Lung (tissue), 11 donors: ENCODE measurements at regions not wholly inside any gene's neighbourhood (a gene's known extent, or its start where the extent isn't known, plus 50 kb on each side); places are given as distances from the start of the nearest gene placed in this dataset.

Experiments
- ATAC-seq: fragments of 200-7000 bp; cut with Tn5 transposase; one replicate; pipeline ENCODE4 v1.9.1; 2020; ENCODE audit warnings: moderate number of reproducible peaks; ENCODE audit not compliant: insufficient read depth, low FRiP score
- DNase-seq, 3 donors: peaks; one replicate each; pipeline ENCODE4 v3.0.0-alpha.2; 2013 to 2017
- H3K27ac ChIP-seq, 2 donors: one replicate each; pipeline ENCODE4 v1.5.1; 2013; ENCODE audit warnings: mild to moderate bottlenecking in 2 of 2, moderate library complexity in 2 of 2, control low read depth in 1 of 2, inconsistent platforms in 1 of 2, low read depth in 1 of 2, low read length in 1 of 2
- H3K27me3 ChIP-seq, 3 donors: one replicate each; pipeline ENCODE4 v1.5.1; 2013; ENCODE audit warnings: low read length in 2 of 3; ENCODE audit not compliant: control insufficient read depth in 3 of 3, insufficient read depth in 3 of 3
- H3K36me3 ChIP-seq, 4 donors: one replicate each; pipeline ENCODE4 v1.5.1; 2013; ENCODE audit warnings: low read length in 4 of 4, mild to moderate bottlenecking in 1 of 4, moderate library complexity in 1 of 4; ENCODE audit not compliant: control insufficient read depth in 4 of 4, insufficient read depth in 4 of 4
- H3K4me1 ChIP-seq, 5 donors: one replicate each; pipeline ENCODE4 v1.5.1; 2013; ENCODE audit warnings: low read length in 5 of 5, mild to moderate bottlenecking in 2 of 5, moderate library complexity in 1 of 5; ENCODE audit not compliant: control insufficient read depth in 5 of 5, insufficient read depth in 5 of 5
- H3K4me3 ChIP-seq: one replicate; pipeline ENCODE4 v1.5.1; 2013; ENCODE audit warnings: mild to moderate bottlenecking, control low read depth, moderate library complexity
- H3K9ac ChIP-seq, 2 donors: one replicate each; pipeline ENCODE4 v1.5.1; 2013; ENCODE audit warnings: low read length in 2 of 2, control low read depth in 1 of 2; ENCODE audit not compliant: insufficient read depth in 1 of 2
- H3K9me3 ChIP-seq, 4 donors: one replicate each; pipeline ENCODE4 v1.5.1; 2013; ENCODE audit warnings: low read length in 3 of 4, mild to moderate bottlenecking in 1 of 4, moderate library complexity in 1 of 4; ENCODE audit not compliant: control insufficient read depth in 4 of 4, insufficient read depth in 3 of 4
- WGBS, 2 donors: extraction: QIAGEN DNeasy Blood & Tissue Kit; methylation state at CpG; one replicate each; pipeline ENCODE4 v1.1.7; 2013; 5-methylcytosine and 5-hydroxymethylcytosine counted together
- TF ChIP-seq, protein P1 (sequence below): IDR thresholded peaks from 2 replicates; pipeline ENCODE4 v1.5.1; 2012; ENCODE audit warnings: mild to moderate bottlenecking; ENCODE audit errors: control extremely low read depth, extremely low read depth
- donor health status: control.
- donor health status: control.
- donor health status: Bipolar disorder and iron deficiency.
- donor health status: healthy.
- donor health status: DM: yes; HTN: yes; CAD: no.

DNA sequence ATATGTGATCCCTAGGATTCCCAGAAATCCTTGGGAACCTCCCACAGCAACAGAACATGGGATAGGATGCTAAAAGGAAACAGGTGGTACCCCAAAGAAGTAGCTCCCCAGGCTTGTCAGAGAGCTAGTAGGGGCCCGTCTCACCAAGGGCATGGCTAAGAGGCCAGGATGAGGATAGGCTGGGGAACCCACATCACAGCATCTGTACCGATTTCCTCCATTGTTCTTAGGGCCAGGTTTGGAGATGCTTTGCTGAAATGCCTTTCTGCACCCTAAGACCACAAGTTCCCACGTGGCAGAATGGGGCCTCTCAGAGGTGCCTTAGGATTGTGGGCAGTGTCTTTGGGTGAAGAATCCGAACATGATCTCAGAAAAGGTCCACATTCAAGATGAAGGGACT lies 169.5 kb downstream of the HS3ST3B1 start:
- ATAC-seq (no peak), DNase-seq (no peak)
- Histone ChIP-seq H3K4me3 (no peak overlapping the region), H3K4me1 (peaks cover 0 to under 1% (median 0%) of the 10 kb centered on the region in 5 donors), H3K9me3 (peaks cover 0 to 2% (median 0%) of the 10 kb centered on the region in 4 donors), H3K36me3 (no peaks in the 10 kb centered on the region), H3K27ac (no peak overlapping the region), H3K27me3 (no peaks in the 10 kb centered on the region), H3K9ac (no peak overlapping the region)
- TF ChIP-seq, protein P1, sequence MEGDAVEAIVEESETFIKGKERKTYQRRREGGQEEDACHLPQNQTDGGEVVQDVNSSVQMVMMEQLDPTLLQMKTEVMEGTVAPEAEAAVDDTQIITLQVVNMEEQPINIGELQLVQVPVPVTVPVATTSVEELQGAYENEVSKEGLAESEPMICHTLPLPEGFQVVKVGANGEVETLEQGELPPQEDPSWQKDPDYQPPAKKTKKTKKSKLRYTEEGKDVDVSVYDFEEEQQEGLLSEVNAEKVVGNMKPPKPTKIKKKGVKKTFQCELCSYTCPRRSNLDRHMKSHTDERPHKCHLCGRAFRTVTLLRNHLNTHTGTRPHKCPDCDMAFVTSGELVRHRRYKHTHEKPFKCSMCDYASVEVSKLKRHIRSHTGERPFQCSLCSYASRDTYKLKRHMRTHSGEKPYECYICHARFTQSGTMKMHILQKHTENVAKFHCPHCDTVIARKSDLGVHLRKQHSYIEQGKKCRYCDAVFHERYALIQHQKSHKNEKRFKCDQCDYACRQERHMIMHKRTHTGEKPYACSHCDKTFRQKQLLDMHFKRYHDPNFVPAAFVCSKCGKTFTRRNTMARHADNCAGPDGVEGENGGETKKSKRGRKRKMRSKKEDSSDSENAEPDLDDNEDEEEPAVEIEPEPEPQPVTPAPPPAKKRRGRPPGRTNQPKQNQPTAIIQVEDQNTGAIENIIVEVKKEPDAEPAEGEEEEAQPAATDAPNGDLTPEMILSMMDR, result no peak
- 82 to 86% methylated on average over 4 of the region's 4 CpGs for WGBS, 2 donors

DNA sequence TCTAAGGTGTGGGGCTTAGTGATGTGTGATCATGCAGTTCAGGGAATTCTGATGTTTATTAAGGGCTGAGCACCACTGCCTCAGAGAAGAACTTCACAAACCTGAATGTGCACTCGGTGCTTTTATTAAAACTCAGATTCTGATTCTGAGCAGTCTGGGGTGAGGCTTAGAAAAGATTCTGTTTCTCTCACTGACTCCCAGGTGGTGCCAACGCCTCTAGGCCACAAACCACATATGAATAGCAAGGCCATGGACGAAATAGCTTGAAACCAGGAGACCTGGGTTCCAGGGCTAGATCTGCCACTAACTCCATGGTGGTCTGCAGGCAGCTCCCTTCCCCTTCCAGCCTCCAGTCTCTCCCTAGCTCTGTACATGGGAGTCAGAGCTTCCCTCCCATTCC lies 169.1 kb downstream of the HS3ST3B1 start:
- Histone ChIP-seq H3K9ac (no peak overlapping the region), H3K27ac (no peak overlapping the region), H3K4me1 (peaks cover 0 to 5% (median 0%) of the 10 kb centered on the region in 5 donors), H3K36me3 (no peaks in the 10 kb centered on the region), H3K4me3 (no peak overlapping the region), H3K9me3 (peaks cover 0 to 2% (median 0%) of the 10 kb centered on the region in 4 donors), H3K27me3 (no peaks in the 10 kb centered on the region)
- TF ChIP-seq, protein P1, result no peak
- WGBS, 2 donors, result 78 to 93% methylated on average over 3 of the region's 3 CpGs
- ATAC-seq (no peak), DNase-seq (no peak)

DNA sequence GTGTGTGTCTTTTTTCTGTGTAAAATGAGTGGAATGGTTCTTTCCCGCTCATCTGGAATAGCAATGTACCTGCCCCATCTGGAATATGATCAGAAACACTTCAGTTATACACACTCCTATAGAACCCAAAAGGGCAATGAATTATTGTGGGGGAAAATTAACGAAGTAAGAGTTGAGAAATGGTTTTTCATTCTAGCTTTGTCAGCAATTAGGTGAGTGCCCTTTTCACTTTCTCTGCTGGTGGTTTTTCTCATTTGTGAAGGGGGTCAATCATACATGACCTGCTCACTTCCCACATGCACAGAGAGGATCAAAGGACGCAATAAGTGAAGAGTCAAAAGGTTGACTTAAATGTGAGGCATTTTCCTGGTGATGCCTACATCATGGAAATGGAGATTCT lies 168.0 kb downstream of the HS3ST3B1 start:
- Histone ChIP-seq H3K9me3 (peaks cover 0 to 2% (median 0%) of the 10 kb centered on the region in 4 donors), H3K27me3 (no peaks in the 10 kb centered on the region), H3K4me3 (no peak overlapping the region), H3K36me3 (no peaks in the 10 kb centered on the region), H3K9ac (no peak overlapping the region), H3K4me1 (peaks cover 0 to 8% (median 0%) of the 10 kb centered on the region in 5 donors), H3K27ac (no peak overlapping the region)
- ATAC-seq, result no peak
- DNase-seq, result no peak
- 73 to 93% methylated on average over 3 of the region's 3 CpGs for WGBS, 2 donors
- TF ChIP-seq, protein P1, result no peak

DNA sequence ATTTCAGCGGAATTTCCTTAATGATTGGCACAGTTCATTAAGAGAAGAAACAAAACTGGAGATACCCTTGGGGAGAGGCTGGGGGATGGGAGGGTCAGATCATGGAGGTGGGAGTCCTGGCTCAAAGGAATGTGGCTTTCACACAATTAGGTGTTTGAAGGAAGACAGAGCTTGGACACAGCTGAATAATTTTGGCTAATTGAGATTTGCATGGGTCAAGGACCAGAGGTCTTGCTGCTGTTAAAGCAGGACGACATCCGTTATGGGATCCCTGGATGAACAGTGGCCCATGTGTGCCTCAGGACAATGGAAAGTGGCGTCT lies 160.3 kb downstream of the HS3ST3B1 start:
- DNase-seq, result no peak
- no peaks in the 10 kb centered on the region for H3K27me3 ChIP-seq

More for the DNA sequence above, 160.3 kb downstream of the HS3ST3B1 start:
- Histone ChIP-seq H3K4me3 (no peak overlapping the region), H3K4me1 (peaks cover 0 to 8% (median 0%) of the 10 kb centered on the region in 5 donors), H3K36me3 (no peaks in the 10 kb centered on the region), H3K9me3 (peaks cover 0 to 4% (median 0%) of the 10 kb centered on the region in 4 donors), H3K27ac (no peak overlapping the region), H3K9ac (no peak overlapping the region)
- no peak for ATAC-seq
- TF ChIP-seq, protein P1, result no peak
- WGBS, 2 donors, result 83 to 94% methylated on average over 4 of the region's 4 CpGs
